ENCODE measurements at regions not wholly inside any gene's neighbourhood (a gene's known extent, or its start where the extent isn't known, plus 50 kb on each side); places are given as distances from the start of the nearest gene placed in this dataset.

DNA sequence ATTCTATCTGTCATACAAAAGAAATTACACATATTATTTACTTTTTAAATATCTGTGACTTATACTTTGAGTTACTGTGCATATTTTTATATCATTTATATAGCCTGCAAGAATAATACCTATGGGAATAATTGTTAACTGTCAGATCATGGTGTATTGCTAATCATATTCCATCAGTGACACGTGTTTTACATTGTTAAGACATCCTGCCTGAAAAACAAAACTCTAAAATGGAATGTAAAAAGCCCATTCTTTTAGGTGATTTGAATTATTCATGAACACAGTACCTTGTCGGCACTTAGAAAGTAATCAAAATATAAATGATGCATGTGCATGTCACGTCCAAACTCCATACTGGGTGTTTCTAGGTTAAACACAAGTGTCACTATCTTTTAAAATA is 533.8 kb upstream of the PCDH9 start:
- TF ChIP-seq POLR2A (IDR thresholded peaks at IDR 0.05) (no peak), CTCF (IDR thresholded peaks at IDR 0.05) (no peak), EP300 (IDR thresholded peaks at IDR 0.05) (no peak)
